ENCODE measurements at regions not wholly inside any gene's neighbourhood (a gene's known extent, or its start where the extent isn't known, plus 50 kb on each side); places are given as distances from the start of the nearest gene placed in this dataset.
A peak's percentile ranks its signal among the peaks of the same experiment; 100 is the strongest.

GRCh38 chr6:165229216-165229615 is 80.2 kb downstream of the C6orf118 start:
- Mint-ChIP-seq H3K9me3 (ENCODE audit: unreplicated experiment) (peaks cover 2% of the 10 kb centered on the region), H3K4me3 (ENCODE audit: unreplicated experiment) (no peak overlapping the region), H3K27ac (ENCODE audit: unreplicated experiment) (no peak overlapping the region), H3K4me1 (ENCODE audit: low read depth, unreplicated experiment) (peaks cover 7% of the 10 kb centered on the region), H3K36me3 (ENCODE audit: low read depth, unreplicated experiment) (no peaks in the 10 kb centered on the region), H3K27me3 (ENCODE audit: low read depth, unreplicated experiment) (peaks cover under 1% of the 10 kb centered on the region)
- H3K27me3 ChIP-seq (ENCODE audit: insufficient read depth, low read length), result no peaks in the 10 kb centered on the region
- H3K9me3 ChIP-seq (ENCODE audit: insufficient read depth, low read depth, low read length), result no peaks in the 10 kb centered on the region
- no peak overlapping the region for H3K4me3 ChIP-seq (ENCODE audit: insufficient read depth, low read depth, low read length)
- H3K27ac ChIP-seq (ENCODE audit: low read depth, low read length), result no peak overlapping the region
- H3K4me1 ChIP-seq (ENCODE audit: insufficient read depth, low read length), result no peaks in the 10 kb centered on the region
- no peak for TF ChIP-seq EZH2 (IDR thresholded peaks at IDR 0.05; ENCODE audit: insufficient read depth, low read length)
- no peak for TF ChIP-seq CTCF (IDR thresholded peaks at IDR 0.05; ENCODE audit: insufficient read depth, low read depth, low read length)
- no peaks in the 10 kb centered on the region for H4K20me1 ChIP-seq (ENCODE audit: insufficient read depth, low read length)
- no peaks in the 10 kb centered on the region for H3K36me3 ChIP-seq (ENCODE audit: insufficient read depth, low read length)
- DNase-seq (ENCODE audit: low read depth) (no peak), FAIRE-seq (no peak)
- H2AFZ ChIP-seq (ENCODE audit: low read depth, low read length), result no peak overlapping the region
- H3K9ac ChIP-seq (ENCODE audit: low read length), result no peak overlapping the region
- H3K79me2 ChIP-seq (ENCODE audit: insufficient read depth, low read length), result no peaks in the 10 kb centered on the region
- H3K4me2 ChIP-seq (ENCODE audit: low read length), result no peak overlapping the region

GRCh38 chr6:165227644-165228329 is 81.6 kb downstream of the C6orf118 start:
- Mint-ChIP-seq H3K27ac (ENCODE audit: unreplicated experiment) (no peak overlapping the region), H3K4me3 (ENCODE audit: unreplicated experiment) (no peak overlapping the region), H3K9me3 (ENCODE audit: unreplicated experiment) (peaks cover 2% of the 10 kb centered on the region), H3K36me3 (ENCODE audit: low read depth, unreplicated experiment) (no peaks in the 10 kb centered on the region), H3K4me1 (ENCODE audit: low read depth, unreplicated experiment) (peaks cover 9% of the 10 kb centered on the region), H3K27me3 (ENCODE audit: low read depth, unreplicated experiment) (peaks cover 7% of the 10 kb centered on the region)
- no peaks in the 10 kb centered on the region for H3K9me3 ChIP-seq (ENCODE audit: insufficient read depth, low read depth, low read length)
- no peak overlapping the region for H2AFZ ChIP-seq (ENCODE audit: low read depth, low read length)
- H3K36me3 ChIP-seq (ENCODE audit: insufficient read depth, low read length), result no peaks in the 10 kb centered on the region
- H3K27ac ChIP-seq (ENCODE audit: low read depth, low read length), result no peak overlapping the region
- FAIRE-seq (peak; percentile 90), DNase-seq (ENCODE audit: low read depth) (peak; percentile 69)
- TF ChIP-seq CTCF (IDR thresholded peaks at IDR 0.05; ENCODE audit: insufficient read depth, low read depth, low read length) (no peak), EZH2 (IDR thresholded peaks at IDR 0.05; ENCODE audit: insufficient read depth, low read length) (no peak)
- H3K9ac ChIP-seq (ENCODE audit: low read length), result no peak overlapping the region
- H3K4me1 ChIP-seq (ENCODE audit: insufficient read depth, low read length), result no peaks in the 10 kb centered on the region
- H3K4me3 ChIP-seq (ENCODE audit: insufficient read depth, low read depth, low read length), result no peak overlapping the region
- H3K27me3 ChIP-seq (ENCODE audit: insufficient read depth, low read length), result no peaks in the 10 kb centered on the region
- H3K79me2 ChIP-seq (ENCODE audit: insufficient read depth, low read length), result no peaks in the 10 kb centered on the region
- no peak overlapping the region for H3K4me2 ChIP-seq (ENCODE audit: low read length)
- no peaks in the 10 kb centered on the region for H4K20me1 ChIP-seq (ENCODE audit: insufficient read depth, low read length)

GRCh38 chr6:165223736-165224135 is 85.7 kb downstream of the C6orf118 start:
- no peak overlapping the region for H3K4me3 Mint-ChIP-seq (ENCODE audit: unreplicated experiment)
- Histone ChIP-seq H2AFZ (ENCODE audit: low read depth, low read length) (no peak overlapping the region), H3K4me2 (ENCODE audit: low read length) (no peak overlapping the region), H3K4me3 (ENCODE audit: insufficient read depth, low read depth, low read length) (no peak overlapping the region), H3K27ac (ENCODE audit: low read depth, low read length) (no peak overlapping the region), H3K4me1 (ENCODE audit: insufficient read depth, low read length) (no peaks in the 10 kb centered on the region), H3K27me3 (ENCODE audit: insufficient read depth, low read length) (no peaks in the 10 kb centered on the region), H3K9me3 (ENCODE audit: insufficient read depth, low read depth, low read length) (no peaks in the 10 kb centered on the region), H3K9ac (ENCODE audit: low read length) (no peak overlapping the region), H3K36me3 (ENCODE audit: insufficient read depth, low read length) (no peaks in the 10 kb centered on the region), H4K20me1 (ENCODE audit: insufficient read depth, low read length) (no peaks in the 10 kb centered on the region), H3K79me2 (ENCODE audit: insufficient read depth, low read length) (no peaks in the 10 kb centered on the region)
- H3K4me1 Mint-ChIP-seq (ENCODE audit: low read depth, unreplicated experiment), result peaks cover 3% of the 10 kb centered on the region
- no peak overlapping the region for H3K27ac Mint-ChIP-seq (ENCODE audit: unreplicated experiment)
- FAIRE-seq, result no peak
- no peaks in the 10 kb centered on the region for H3K9me3 Mint-ChIP-seq (ENCODE audit: unreplicated experiment)
- no peak for TF ChIP-seq EZH2 (IDR thresholded peaks at IDR 0.05; ENCODE audit: insufficient read depth, low read length)
- no peak for TF ChIP-seq CTCF (IDR thresholded peaks at IDR 0.05; ENCODE audit: insufficient read depth, low read depth, low read length)
- H3K27me3 Mint-ChIP-seq (ENCODE audit: low read depth, unreplicated experiment), result peaks cover 8% of the 10 kb centered on the region
- DNase-seq (ENCODE audit: low read depth), result no peak
- no peaks in the 10 kb centered on the region for H3K36me3 Mint-ChIP-seq (ENCODE audit: low read depth, unreplicated experiment)
